Liver (tissue), 8 donors: ENCODE measurements at regions not wholly inside any gene's neighbourhood (a gene's known extent, or its start where the extent isn't known, plus 50 kb on each side); places are given as distances from the start of the nearest gene placed in this dataset.
"Not testable (repeated sequence)": the region's sequence is repeated elsewhere in the genome, so short reads cannot be mapped to it uniquely, and the experiment has no call there.

Source experiments
- DNase-seq: peaks from one replicate; pipeline ENCODE4 v3.0.0-alpha.2; 2017; ENCODE audit warnings: low spot score
- H3K27ac ChIP-seq, 2 donors: one replicate each; pipeline ENCODE4 v1.7.0; 2013; ENCODE audit warnings: inconsistent platforms in 2 of 2, low read length in 2 of 2, control low read depth in 1 of 2, low read depth in 1 of 2, mild to moderate bottlenecking in 1 of 2
- H3K27me3 ChIP-seq, 4 donors: one replicate each; pipeline versions ENCODE4 v1.6.1 to v1.7.0; 2013; ENCODE audit warnings: low read length in 3 of 4, inconsistent platforms in 1 of 4, mild to moderate bottlenecking in 1 of 4, moderate library complexity in 1 of 4; ENCODE audit not compliant: control insufficient read depth in 4 of 4, insufficient read depth in 4 of 4
- H3K36me3 ChIP-seq, 4 donors: one replicate each; pipeline versions ENCODE4 v1.6.1 to v1.7.0; 2013; ENCODE audit warnings: low read length in 3 of 4, mild to moderate bottlenecking in 3 of 4, low read depth in 1 of 4, moderate library complexity in 1 of 4; ENCODE audit not compliant: control insufficient read depth in 4 of 4, insufficient read depth in 3 of 4
- H3K4me1 ChIP-seq, 4 donors: one replicate each; pipeline versions ENCODE4 v1.6.1 to v1.7.0; 2013; ENCODE audit warnings: low read length in 3 of 4, mild to moderate bottlenecking in 3 of 4, moderate library complexity in 1 of 4; ENCODE audit not compliant: control insufficient read depth in 4 of 4, insufficient read depth in 4 of 4
- H3K4me3 ChIP-seq, 3 donors: one replicate each; pipeline versions ENCODE4 v1.6.1 to v1.7.0; 2013; ENCODE audit warnings: low read length in 3 of 3, control low read depth in 1 of 3, low read depth in 1 of 3, mild to moderate bottlenecking in 1 of 3
- H3K9ac ChIP-seq, 2 donors: one replicate each; pipeline ENCODE4 v1.7.0; 2013; ENCODE audit warnings: low read length in 2 of 2, mild to moderate bottlenecking in 2 of 2, moderate library complexity in 2 of 2, control low read depth in 1 of 2, low read depth in 1 of 2
- H3K9me3 ChIP-seq, 4 donors: one replicate each; pipeline versions ENCODE4 v1.6.1 to v1.7.0; 2013; ENCODE audit warnings: low read length in 3 of 4; ENCODE audit not compliant: control insufficient read depth in 4 of 4
- CTCF ChIP-seq: fragments of 150-350 bp; IDR thresholded peaks from 2 replicates; pipeline ENCODE4 v1.5.1; 2017; ENCODE audit warnings: improper control_type of control experiment, low read depth, low read length; ENCODE audit not compliant: missing input control
- EGR1 ChIP-seq, 2 donors: IDR thresholded peaks; 2 replicates each; pipeline ENCODE4 v1.6.1; 2016 to 2018; ENCODE audit warnings: antibody characterized with exemption in 2 of 2, low read depth in 2 of 2
- FOXA1 ChIP-seq: IDR thresholded peaks from 2 replicates; pipeline ENCODE4 v1.6.1; 2016; ENCODE audit warnings: antibody characterized with exemption
- HNF4A ChIP-seq, 2 donors: conservative IDR thresholded peaks; 2 replicates each; pipeline ENCODE4 v1.6.1; 2016; ENCODE audit warnings: antibody characterized with exemption in 2 of 2, mild to moderate bottlenecking in 2 of 2
- HNF4G ChIP-seq: IDR thresholded peaks from 2 replicates; pipeline ENCODE4 v1.6.1; 2016; ENCODE audit warnings: antibody characterized with exemption
- JUND ChIP-seq, 2 donors: IDR thresholded peaks; 2 replicates each; pipeline ENCODE4 v1.6.1; 2016; ENCODE audit warnings: antibody characterized with exemption in 2 of 2
- MAX ChIP-seq: IDR thresholded peaks from 2 replicates; pipeline ENCODE4 v1.6.1; 2016; ENCODE audit warnings: antibody characterized with exemption
- NR2F2 ChIP-seq: IDR thresholded peaks from 2 replicates; pipeline ENCODE4 v1.6.1; 2016; ENCODE audit warnings: antibody characterized with exemption
- RAD21 ChIP-seq, 2 donors: IDR thresholded peaks; 2 replicates each; pipeline ENCODE4 v1.6.1; 2016; ENCODE audit warnings: antibody characterized with exemption in 2 of 2, mild to moderate bottlenecking in 2 of 2
- REST ChIP-seq: IDR thresholded peaks from 2 replicates; pipeline ENCODE4 v1.6.1; 2016; ENCODE audit warnings: antibody characterized with exemption, mild to moderate bottlenecking
- RXRA ChIP-seq, 2 donors: IDR thresholded peaks; 2 replicates each; pipeline ENCODE4 v1.6.1; 2017 to 2018; ENCODE audit warnings: antibody characterized with exemption in 2 of 2, mild to moderate bottlenecking in 1 of 2
- SP1 ChIP-seq: IDR thresholded peaks from 2 replicates; pipeline ENCODE4 v1.6.1; 2018; ENCODE audit warnings: antibody characterized with exemption, mild to moderate bottlenecking
- TAF1 ChIP-seq: conservative IDR thresholded peaks from 2 replicates; pipeline ENCODE4 v1.6.1; 2016; ENCODE audit warnings: antibody characterized with exemption, mild to moderate bottlenecking
- YY1 ChIP-seq: IDR thresholded peaks from 2 replicates; pipeline ENCODE4 v1.6.1; 2016; ENCODE audit warnings: antibody characterized with exemption, mild to moderate bottlenecking
- ZBTB33 ChIP-seq: IDR thresholded peaks from 2 replicates; pipeline ENCODE4 v1.6.1; 2016; ENCODE audit warnings: antibody characterized with exemption
- WGBS: extraction: QIAGEN DNeasy Blood & Tissue Kit; methylation state at CpG from one replicate; pipeline ENCODE4 v1.1.7; 2013; 5-methylcytosine and 5-hydroxymethylcytosine counted together
- donor health status: healthy.
- donor health status: healthy.
- donor health status: healthy.
- donor health status: healthy.
- donor health status: healthy.

GRCh38 chr4:79121223-79121622 lies 182.0 kb upstream of the PAQR3 start:
- Histone ChIP-seq H3K9ac (no peak overlapping the region), H3K9me3 (peaks cover 3 to 13% (median 6%) of the 10 kb centered on the region in 4 donors), H3K36me3 (no peaks in the 10 kb centered on the region), H3K4me3 (no peak overlapping the region), H3K27ac (no peak overlapping the region), H3K27me3 (no peaks in the 10 kb centered on the region), H3K4me1 (no peaks in the 10 kb centered on the region)
- no peak for TF ChIP-seq HNF4A (conservative IDR thresholded peaks at IDR 0.05)
- TF ChIP-seq RAD21 (IDR thresholded peaks at IDR 0.05) = no peak
- TF ChIP-seq TAF1 = no peak
- TF ChIP-seq JUND (IDR thresholded peaks at IDR 0.05) = no peak
- TF ChIP-seq EGR1 (IDR thresholded peaks at IDR 0.05; ENCODE audit: low read depth in 2 of 2) = no peak
- TF ChIP-seq MAX = no peak
- no peak for TF ChIP-seq ZBTB33
- TF ChIP-seq RXRA (IDR thresholded peaks at IDR 0.05) = no peak
- no peak for TF ChIP-seq HNF4G
- TF ChIP-seq NR2F2 = no peak
- 70% methylated on average over 1 of the region's 1 CpG for WGBS
- DNase-seq = no peak

DNA sequence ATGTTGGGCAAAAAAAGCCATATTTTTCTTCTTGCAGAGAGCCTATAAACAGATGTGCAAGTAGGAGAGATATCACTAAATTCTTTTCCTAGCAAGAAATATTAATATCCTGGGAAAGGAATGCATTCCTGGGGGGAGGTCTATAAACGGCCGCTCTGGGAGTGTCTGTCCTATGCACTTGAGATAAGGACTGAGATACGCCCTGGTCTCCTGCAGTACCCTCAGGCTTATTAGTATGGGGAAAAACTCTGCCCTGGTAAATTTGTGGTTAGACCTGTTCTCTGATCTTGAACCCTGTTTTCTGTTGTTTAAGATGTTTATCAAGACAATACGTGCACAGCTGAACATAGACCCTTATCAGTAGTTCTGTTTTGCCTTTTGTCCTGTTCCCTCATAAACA lies 177.8 kb upstream of the PAQR3 start:
- 79% methylated on average over 4 of the region's 4 CpGs for WGBS
- H3K9me3 ChIP-seq, H3K36me3 ChIP-seq, DNase-seq, H3K27me3 ChIP-seq, H3K4me3 ChIP-seq, H3K9ac ChIP-seq, H3K4me1 ChIP-seq, H3K27ac ChIP-seq: not testable (repeated sequence)

- TF ChIP-seq CTCF (no peak), RXRA (IDR thresholded peaks at IDR 0.05) (no peak), YY1 (no peak), SP1 (no peak), JUND (IDR thresholded peaks at IDR 0.05) (no peak), RAD21 (IDR thresholded peaks at IDR 0.05) (no peak), EGR1 (IDR thresholded peaks at IDR 0.05; ENCODE audit: low read depth in 2 of 2) (no peak), REST (no peak), FOXA1 (no peak), ZBTB33 (no peak), MAX (no peak)
- no peaks in the 10 kb centered on the region for H3K27me3 ChIP-seq
- no peaks in the 10 kb centered on the region for H3K4me1 ChIP-seq
- H3K36me3 ChIP-seq = no peaks in the 10 kb centered on the region
- H3K9ac ChIP-seq = no peak overlapping the region
- WGBS = 79% methylated on average over 1 of the region's 1 CpG
- H3K27ac ChIP-seq = no peak overlapping the region
- H3K4me3 ChIP-seq = no peak overlapping the region
- no peak for DNase-seq
- H3K9me3 ChIP-seq = peaks cover 0 to 2% (median 0%) of the 10 kb centered on the region in 4 donors
Measured at GRCh38 chr4:79107014-79107413, 167.8 kb upstream of the PAQR3 start.
